ENCODE measurements at regions not wholly inside any gene's neighbourhood (a gene's known extent, or its start where the extent isn't known, plus 50 kb on each side); places are given as distances from the start of the nearest gene placed in this dataset.

GRCh38 chr14:61113561-61114225 lies 132.6 kb downstream of the SLC38A6 start:
- TF ChIP-seq SIN3A (IDR thresholded peaks at IDR 0.05; ENCODE audit: borderline replicate concordance, insufficient read depth, low read length), result no peak
- no peak for TF ChIP-seq POLR2AphosphoS5 (IDR thresholded peaks at IDR 0.05; ENCODE audit: low read depth, low read length)

Measured in PFSK-1 (cell line).